GM21723 (cell line): ENCODE measurements at regions not wholly inside any gene's neighbourhood (a gene's known extent, or its start where the extent isn't known, plus 50 kb on each side); places are given as distances from the start of the nearest gene placed in this dataset.

Experiments
- ATAC-seq: cut with Tn5 transposase; IDR thresholded peaks from one replicate; pipeline ENCODE4 v1.9.1; 2021; ENCODE audit warnings: mild to moderate bottlenecking, moderate library complexity; ENCODE audit not compliant: unreplicated experiment

GRCh38 chr9:18371141-18371540 lies 102.8 kb upstream of the ADAMTSL1 start:
- no peak for ATAC-seq

- ATAC-seq: no peak
Measured at GRCh38 chr9:18371621-18372020, 102.3 kb upstream of the ADAMTSL1 start.

GRCh38 chr9:18379073-18379811 lies 94.7 kb upstream of the ADAMTSL1 start:
- ATAC-seq: no peak

- ATAC-seq: no peak
Measured at GRCh38 chr9:18382243-18382642, 91.7 kb upstream of the ADAMTSL1 start.

- no peak for ATAC-seq
Measured at GRCh38 chr9:18384066-18384465, 89.9 kb upstream of the ADAMTSL1 start.

- ATAC-seq: no peak
Measured at GRCh38 chr9:18385696-18386490, 88.1 kb upstream of the ADAMTSL1 start.

- ATAC-seq: no peak
Measured at GRCh38 chr9:18390393-18390792, 83.6 kb upstream of the ADAMTSL1 start.

- no peak for ATAC-seq
Measured at GRCh38 chr9:18393340-18394130, 80.4 kb upstream of the ADAMTSL1 start.

- ATAC-seq: no peak
Measured at GRCh38 chr9:18394847-18395351, 79.1 kb upstream of the ADAMTSL1 start.

- ATAC-seq: no peak
Measured at GRCh38 chr9:18396102-18396728, 77.7 kb upstream of the ADAMTSL1 start.

- ATAC-seq: no peak
Measured at GRCh38 chr9:18397076-18397475, 76.9 kb upstream of the ADAMTSL1 start.

GRCh38 chr9:18398038-18398437 lies 75.9 kb upstream of the ADAMTSL1 start:
- no peak for ATAC-seq

- no peak for ATAC-seq
Measured at GRCh38 chr9:18404434-18405029, 69.4 kb upstream of the ADAMTSL1 start.

- ATAC-seq: no peak
Measured at GRCh38 chr9:18405240-18405639, 68.7 kb upstream of the ADAMTSL1 start.

- ATAC-seq: no peak
Measured at GRCh38 chr9:18410983-18411382, 63.0 kb upstream of the ADAMTSL1 start.

- no peak for ATAC-seq
Measured at GRCh38 chr9:18421391-18421790, 52.6 kb upstream of the ADAMTSL1 start.

- no peak for ATAC-seq
Measured at GRCh38 chr9:18422296-18423036, 51.5 kb upstream of the ADAMTSL1 start.

GRCh38 chr9:18423791-18424531 lies 50.0 kb upstream of the ADAMTSL1 start:
- ATAC-seq: no peak
